Endothelial cell of umbilical vein (primary cell): ENCODE measurements at regions not wholly inside any gene's neighbourhood (a gene's known extent, or its start where the extent isn't known, plus 50 kb on each side); places are given as distances from the start of the nearest gene placed in this dataset.

ENCODE experiments used
- BruUV-seq: library from RNA; stranded (reverse); fragments of 400-500 nt; replicated peaks from 2 replicates; lab custom pipeline; 2021; lab: Mats Ljungman, UMichigan
- CTCF ChIA-PET: fragments of 300-600, 350-600 bp; sonication (Branson Sonifier 250); formaldehyde crosslinking; loops from one replicate; lab custom pipeline; 2021; ENCODE audit warnings: antibody characterized with exemption, inconsistent platforms; lab: Charles Lee
- POLR2A ChIA-PET: fragments of 300-600, 350-600 bp; sonication (Branson Sonifier 250); formaldehyde crosslinking; loops from one replicate; lab custom pipeline; 2021; ENCODE audit warnings: antibody characterized with exemption, inconsistent platforms; lab: Charles Lee
- DNase-seq: peaks from one replicate; pipeline ENCODE4 v3.0.0-alpha.2; 2011; ENCODE audit warnings: low read depth, low spot score
- FAIRE-seq: peaks from 2 replicates; lab custom pipeline; 2011; peaks lifted over from hg19 to GRCh38; lab: Jason Lieb, UNC
- H2AFZ ChIP-seq: 2 replicates; pipeline ENCODE4 v1.6.0; 2012; ENCODE audit warnings: low read depth, low read length, control low read depth, inconsistent platforms
- H3K27ac ChIP-seq: 2 replicates; pipeline ENCODE4 v1.5.1; 2011; ENCODE audit warnings: low read depth, mild to moderate bottlenecking, control low read depth, low read length, moderate library complexity; ENCODE audit not compliant: insufficient read depth
- H3K27me3 ChIP-seq, 2 experiments: 2 replicates each; pipeline versions ENCODE4 v1.6.0 to v1.6.1; 2011; ENCODE audit warnings: low read length in 2 of 2, mixed read lengths in 1 of 2; ENCODE audit not compliant: control insufficient read depth in 2 of 2, insufficient read depth in 2 of 2
- H3K36me3 ChIP-seq, 2 experiments: 2 replicates in 1 of 2; 3 replicates in 1 of 2; pipeline ENCODE4 v1.5.1; 2011; ENCODE audit warnings: low read length in 2 of 2, mild to moderate bottlenecking in 1 of 2, moderate library complexity in 1 of 2; ENCODE audit not compliant: control insufficient read depth in 2 of 2, insufficient read depth in 2 of 2; ENCODE audit errors: extremely low read depth in 1 of 2
- H3K4me1 ChIP-seq: 3 replicates; pipeline ENCODE4 v1.5.1; 2011; ENCODE audit warnings: mild to moderate bottlenecking, low read length; ENCODE audit not compliant: control insufficient read depth, insufficient read depth; ENCODE audit errors: extremely low read depth
- H3K4me2 ChIP-seq: 2 replicates; pipeline ENCODE4 v1.6.1; 2011; ENCODE audit warnings: low read length, control low read depth, mixed read lengths; ENCODE audit not compliant: insufficient read depth
- H3K4me3 ChIP-seq, 3 experiments: fragments of 200-600 bp in 1 of 3; sonication (generic), shearing (Covaris generic) in 1 of 3; replicated peaks in 1 of 3; 2 replicates each; pipeline ENCODE4 v1.5.1; 2011 to 2016; ENCODE audit warnings: control low read depth in 3 of 3, low read length in 3 of 3, mild to moderate bottlenecking in 2 of 3, inconsistent platforms in 1 of 3, low read depth in 1 of 3, moderate library complexity in 1 of 3; ENCODE audit not compliant: insufficient read depth in 1 of 3
- H3K79me2 ChIP-seq: 2 replicates; pipeline ENCODE4 v1.6.0; 2012; ENCODE audit warnings: low read length, inconsistent platforms; ENCODE audit not compliant: control insufficient read depth, insufficient read depth
- H3K9ac ChIP-seq: replicated peaks from 2 replicates; pipeline ENCODE3; 2011; ENCODE audit warnings: low read length, control low read depth; ENCODE audit not compliant: insufficient read depth; ENCODE audit errors: extremely low read depth
- H3K9me1 ChIP-seq: replicated peaks from 3 replicates; pipeline ENCODE4 v1.6.0; 2011; ENCODE audit warnings: mild to moderate bottlenecking, low read length; ENCODE audit not compliant: control insufficient read depth, insufficient read depth; ENCODE audit errors: extremely low read depth
- H3K9me3 ChIP-seq: replicated peaks from 2 replicates; pipeline ENCODE4 v1.5.1; 2012; ENCODE audit warnings: low read length, inconsistent platforms; ENCODE audit not compliant: control insufficient read depth, insufficient read depth
- H4K20me1 ChIP-seq: replicated peaks from 2 replicates; pipeline ENCODE3; 2011; ENCODE audit warnings: mild to moderate bottlenecking, low read length; ENCODE audit not compliant: control insufficient read depth, insufficient read depth; ENCODE audit errors: extremely low read depth
- CTCF ChIP-seq, 2 donors: IDR thresholded peaks; 1 replicate in 1 of 2; 2 replicates in 1 of 2; pipeline ENCODE4 v1.5.1; 2011; ENCODE audit warnings: low read length in 2 of 2, mild to moderate bottlenecking in 2 of 2, moderate library complexity in 2 of 2, control low read depth in 1 of 2, inconsistent platforms in 1 of 2, low read depth in 1 of 2; ENCODE audit not compliant: insufficient read depth in 1 of 2; ENCODE audit errors: extremely low read depth in 1 of 2
- EZH2 ChIP-seq: IDR thresholded peaks from 2 replicates; pipeline ENCODE4 v1.6.1; 2012; ENCODE audit warnings: borderline replicate concordance, low read depth, mild to moderate bottlenecking, moderate library complexity, low read length, inconsistent platforms; ENCODE audit not compliant: severe bottlenecking
- FOS ChIP-seq: IDR thresholded peaks from 2 replicates; pipeline ENCODE4 v1.6.1; 2011; ENCODE audit warnings: mild to moderate bottlenecking, low read length, moderate library complexity, borderline replicate concordance; ENCODE audit not compliant: insufficient read depth
- GATA2 ChIP-seq: IDR thresholded peaks from 2 replicates; pipeline ENCODE4 v1.7.0; 2011; ENCODE audit warnings: low read depth, mild to moderate bottlenecking, moderate library complexity, mixed read lengths, low read length; ENCODE audit not compliant: insufficient read length, insufficient read depth
- JUN ChIP-seq: IDR thresholded peaks from 2 replicates; pipeline ENCODE4 v1.6.1; 2011; ENCODE audit warnings: borderline replicate concordance, low read depth; ENCODE audit not compliant: insufficient read length, insufficient read depth
- MAX ChIP-seq: IDR thresholded peaks from 2 replicates; pipeline ENCODE4 v1.6.1; 2011; ENCODE audit not compliant: insufficient read depth, insufficient read length
- MYC ChIP-seq: IDR thresholded peaks from one replicate; pipeline ENCODE4 v1.6.1; 2011; ENCODE audit warnings: mild to moderate bottlenecking, low read depth, low read length
- POLR2A ChIP-seq: IDR thresholded peaks from 2 replicates; pipeline ENCODE4 v1.6.1; 2012; ENCODE audit warnings: low read depth, mild to moderate bottlenecking, control low read depth, low read length
- POLR2AphosphoS5 ChIP-seq: IDR thresholded peaks from 2 replicates; pipeline ENCODE4 v1.6.1; 2012; ENCODE audit warnings: low read depth, mild to moderate bottlenecking, control low read depth, low read length, moderate library complexity; ENCODE audit not compliant: insufficient read depth
- dilution Hi-C: fragments of 300-500 bp; cut with MboI; formaldehyde crosslinking; loops from one replicate; pipeline ENCODE4 v1.15.0; 2019; ENCODE audit warnings: low sequenced_read_pairs; ENCODE audit not compliant: extremely low pct_ligation_motif_present
- intact Hi-C: fragments of 100-400 bp; cut with micrococcal nuclease; formaldehyde crosslinking; loops from one replicate; pipeline ENCODE4 v1.10.0; 2022

GRCh38 chrX:145936769-145937168 is 119.1 kb downstream of the SLITRK2 start:
- CTCF ChIA-PET = no interaction called here
- no TSS peak for BruUV-seq
- H3K36me3 ChIP-seq = no peaks in the 10 kb centered on the region
- intact Hi-C loops (no loop called here), dilution Hi-C loops (no loop called here)
- H4K20me1 ChIP-seq = no peaks in the 10 kb centered on the region
- no peak overlapping the region for H3K9ac ChIP-seq
- no peak overlapping the region for H3K4me3 ChIP-seq
- no peaks in the 10 kb centered on the region for H3K4me1 ChIP-seq
- FAIRE-seq = no peak
- H3K27ac ChIP-seq = no peak overlapping the region
- H3K4me2 ChIP-seq = no peak overlapping the region
- POLR2A ChIA-PET = no interaction called here
- H2AFZ ChIP-seq = no peak overlapping the region
- H3K9me3 ChIP-seq = no peaks in the 10 kb centered on the region
- H3K27me3 ChIP-seq = no peaks in the 10 kb centered on the region
- no peak for DNase-seq
- TF ChIP-seq JUN (no peak), EZH2 (no peak), GATA2 (no peak)
- no peaks in the 10 kb centered on the region for H3K9me1 ChIP-seq
- H3K79me2 ChIP-seq = no peaks in the 10 kb centered on the region

GRCh38 chrX:145949056-145949455 is 131.4 kb downstream of the SLITRK2 start:
- no peak overlapping the region for H3K27ac ChIP-seq
- DNase-seq (no peak), FAIRE-seq (no peak)
- H3K4me2 ChIP-seq = no peak overlapping the region
- intact Hi-C loops = no loop called here
- H4K20me1 ChIP-seq = no peaks in the 10 kb centered on the region
- ChIA-PET CTCF (no interaction called here), POLR2A (no interaction called here)
- no peaks in the 10 kb centered on the region for H3K4me1 ChIP-seq
- H3K9me3 ChIP-seq = no peaks in the 10 kb centered on the region
- H3K9ac ChIP-seq = no peak overlapping the region
- no peaks in the 10 kb centered on the region for H3K27me3 ChIP-seq
- H3K9me1 ChIP-seq = no peaks in the 10 kb centered on the region
- dilution Hi-C loops = no loop called here
- no peak for TF ChIP-seq POLR2AphosphoS5
- TF ChIP-seq POLR2A = no peak
- TF ChIP-seq FOS = no peak
- no peak for TF ChIP-seq MAX
- no peak for TF ChIP-seq JUN
- TF ChIP-seq MYC = no peak
- TF ChIP-seq CTCF (IDR thresholded peaks at IDR 0.05; ENCODE audit: extremely low read depth in 1 of 2, insufficient read depth in 1 of 2, low read depth in 1 of 2, low read length in 2 of 2) = no peak
- TF ChIP-seq EZH2 = no peak
- TF ChIP-seq GATA2 = no peak
- H3K4me3 ChIP-seq = no peak overlapping the region
- BruUV-seq = no TSS peak
- H3K36me3 ChIP-seq = no peaks in the 10 kb centered on the region
- no peak overlapping the region for H2AFZ ChIP-seq
- no peaks in the 10 kb centered on the region for H3K79me2 ChIP-seq
